CD14-positive monocyte (primary cell): ENCODE measurements at regions not wholly inside any gene's neighbourhood (a gene's known extent, or its start where the extent isn't known, plus 50 kb on each side); places are given as distances from the start of the nearest gene placed in this dataset.

Experiments used
- DNase-seq, 3 donors: peaks; one replicate each; pipeline ENCODE4 v3.0.0-alpha.2; 2011 to 2022
- H2AFZ ChIP-seq: 2 replicates; pipeline ENCODE4 v1.6.0; 2012; ENCODE audit warnings: mild to moderate bottlenecking, low read depth, low read length, inconsistent platforms; ENCODE audit not compliant: insufficient read depth, poor library complexity, severe bottlenecking
- H3K27ac ChIP-seq, 2 donors: 1 replicate in 1 of 2; 2 replicates in 1 of 2; pipeline ENCODE4 v1.5.1; 2012 to 2013; ENCODE audit warnings: low read length in 2 of 2, control low read depth in 1 of 2, inconsistent platforms in 1 of 2, low read depth in 1 of 2, mild to moderate bottlenecking in 1 of 2
- H3K27me3 ChIP-seq, 2 donors: one replicate each; pipeline versions ENCODE4 v1.6.0 to v1.6.1; 2011 to 2013; ENCODE audit warnings: low read length in 2 of 2; ENCODE audit not compliant: control insufficient read depth in 2 of 2, insufficient read depth in 2 of 2
- H3K36me3 ChIP-seq, 2 donors: replicated peaks in 1 of 2; 1 replicate in 1 of 2; 2 replicates in 1 of 2; pipeline versions ENCODE4 v1.5.1 to v1.6.1; 2012 to 2013; ENCODE audit warnings: low read length in 2 of 2, control low read depth in 1 of 2, inconsistent platforms in 1 of 2, mild to moderate bottlenecking in 1 of 2; ENCODE audit not compliant: insufficient read depth in 2 of 2, control insufficient read depth in 1 of 2
- H3K4me1 ChIP-seq, 2 donors: 1 replicate in 1 of 2; 2 replicates in 1 of 2; pipeline versions ENCODE4 v1.5.1 to v1.6.1; 2012 to 2013; ENCODE audit warnings: low read length in 2 of 2, control low read depth in 1 of 2, inconsistent platforms in 1 of 2, mild to moderate bottlenecking in 1 of 2, moderate library complexity in 1 of 2; ENCODE audit not compliant: insufficient read depth in 2 of 2, control insufficient read depth in 1 of 2
- H3K4me2 ChIP-seq: replicated peaks from 2 replicates; pipeline ENCODE3; 2012; ENCODE audit warnings: low read length, moderate library complexity, mild to moderate bottlenecking; ENCODE audit not compliant: poor library complexity, severe bottlenecking; ENCODE audit errors: extremely low read depth
- H3K4me3 ChIP-seq, 3 experiments: fragments of 200-600 bp in 1 of 3; sonication (generic) in 1 of 3; replicated peaks in 1 of 3; 1 replicate in 2 of 3; 2 replicates in 1 of 3; pipeline ENCODE4 v1.5.1; 2011 to 2013; ENCODE audit warnings: low read length in 3 of 3, mild to moderate bottlenecking in 3 of 3, control low read depth in 2 of 3, low read depth in 2 of 3, inconsistent platforms in 1 of 3, moderate library complexity in 1 of 3
- H3K79me2 ChIP-seq: 2 replicates; pipeline ENCODE4 v1.6.0; 2012; ENCODE audit warnings: mild to moderate bottlenecking, control low read depth, inconsistent platforms, low read length, moderate library complexity; ENCODE audit not compliant: insufficient read depth
- H3K9ac ChIP-seq: 2 replicates; pipeline ENCODE4 v1.6.0; 2017; ENCODE audit warnings: low read length, mild to moderate bottlenecking; ENCODE audit not compliant: insufficient read depth, poor library complexity, severe bottlenecking
- H3K9me3 ChIP-seq, 2 donors: replicated peaks in 1 of 2; 1 replicate in 1 of 2; 2 replicates in 1 of 2; pipeline versions ENCODE4 v1.5.1 to v1.6.1; 2012 to 2013; ENCODE audit warnings: low read length in 2 of 2, control low read depth in 1 of 2; ENCODE audit not compliant: control insufficient read depth in 1 of 2, insufficient read depth in 1 of 2
- H4K20me1 ChIP-seq: 2 replicates; pipeline ENCODE4 v1.6.0; 2012; ENCODE audit warnings: mild to moderate bottlenecking, low read length, control low read depth, moderate library complexity; ENCODE audit not compliant: insufficient read depth
- H3K27ac Mint-ChIP-seq, 7 donors: one replicate each; pipeline ENCODE4 v1.8.0; 2020; ENCODE audit warnings: mild to moderate bottlenecking in 7 of 7, mixed read lengths in 7 of 7, moderate library complexity in 6 of 7, inconsistent platforms in 2 of 7
- H3K27me3 Mint-ChIP-seq, 3 donors: one replicate each; pipeline ENCODE4 v1.8.0; 2021 to 2022; ENCODE audit warnings: low read depth in 3 of 3, mild to moderate bottlenecking in 3 of 3, mixed read lengths in 3 of 3, moderate library complexity in 3 of 3, inconsistent platforms in 1 of 3
- H3K36me3 Mint-ChIP-seq, 2 donors: one replicate each; pipeline ENCODE4 v1.8.0; 2020; ENCODE audit warnings: mixed read lengths in 2 of 2, inconsistent platforms in 1 of 2, mild to moderate bottlenecking in 1 of 2
- H3K4me1 Mint-ChIP-seq: one replicate; pipeline ENCODE4 v1.8.0; 2020; ENCODE audit warnings: mild to moderate bottlenecking, mixed read lengths
- H3K4me3 Mint-ChIP-seq, 2 donors: one replicate each; pipeline ENCODE4 v1.8.0; 2020; ENCODE audit warnings: mild to moderate bottlenecking in 2 of 2, mixed read lengths in 2 of 2, moderate library complexity in 1 of 2
- H3K9me3 Mint-ChIP-seq, 7 donors: one replicate each; pipeline ENCODE4 v1.8.0; 2020 to 2022; ENCODE audit warnings: mixed read lengths in 7 of 7, mild to moderate bottlenecking in 6 of 7, moderate library complexity in 6 of 7, inconsistent platforms in 2 of 7
- CTCF ChIP-seq: fragments of 200-600 bp; IDR thresholded peaks from one replicate; pipeline ENCODE4 v1.8.0; 2022; ENCODE audit warnings: antibody characterized with exemption, mild to moderate bottlenecking
- WGBS: methylation state at CpG from one replicate; pipeline ENCODE4 v1.1.5; 2013; ENCODE audit warnings: missing lambda C conversion rate; ENCODE audit not compliant: insufficient coverage; 5-methylcytosine and 5-hydroxymethylcytosine counted together
- intact Hi-C, 2 donors: fragments of 100-400 bp; cut with micrococcal nuclease; formaldehyde crosslinking; loops; one replicate each; pipeline versions ENCODE4 v1.15.0 to v1.15.1; 2023

GRCh38 chr16:79825002-79825401 is 224.5 kb upstream of the MAF start:
- Mint-ChIP-seq H3K4me3 (no peak overlapping the region), H3K4me1 (no peaks in the 10 kb centered on the region), H3K27ac (no peak overlapping the region), H3K27me3 (no peaks in the 10 kb centered on the region), H3K9me3 (peaks cover 0 to 2% (median 0%) of the 10 kb centered on the region in 7 donors), H3K36me3 (no peaks in the 10 kb centered on the region)
- intact Hi-C loops, result no loop called here
- no peak for TF ChIP-seq CTCF
- no peak overlapping the region for H3K4me2 ChIP-seq
- no peaks in the 10 kb centered on the region for H3K4me1 ChIP-seq
- no peaks in the 10 kb centered on the region for H3K36me3 ChIP-seq
- no peaks in the 10 kb centered on the region for H4K20me1 ChIP-seq
- no peak overlapping the region for H3K9ac ChIP-seq
- no peak overlapping the region for H3K4me3 ChIP-seq
- WGBS, result 100% methylated on average over 1 of the region's 1 CpG
- no peak overlapping the region for H3K27ac ChIP-seq
- no peak for DNase-seq
- H3K27me3 ChIP-seq, result no peaks in the 10 kb centered on the region
- no peaks in the 10 kb centered on the region for H3K9me3 ChIP-seq
- no peak overlapping the region for H2AFZ ChIP-seq
- H3K79me2 ChIP-seq, result no peaks in the 10 kb centered on the region

GRCh38 chr16:79823639-79824038 is 223.1 kb upstream of the MAF start:
- Histone ChIP-seq H3K9ac (no peak overlapping the region), H3K27me3 (no peaks in the 10 kb centered on the region), H3K27ac (no peak overlapping the region), H3K36me3 (no peaks in the 10 kb centered on the region), H3K9me3 (no peaks in the 10 kb centered on the region), H3K4me2 (no peak overlapping the region), H3K79me2 (no peaks in the 10 kb centered on the region), H3K4me3 (no peak overlapping the region), H4K20me1 (no peaks in the 10 kb centered on the region), H3K4me1 (no peaks in the 10 kb centered on the region), H2AFZ (no peak overlapping the region)
- TF ChIP-seq CTCF, result no peak
- WGBS, result 92% methylated on average over 2 of the region's 2 CpGs
- Mint-ChIP-seq H3K36me3 (no peaks in the 10 kb centered on the region), H3K27me3 (no peaks in the 10 kb centered on the region), H3K4me1 (no peaks in the 10 kb centered on the region), H3K27ac (no peak overlapping the region), H3K4me3 (no peak overlapping the region), H3K9me3 (peaks cover 0 to 2% (median 0%) of the 10 kb centered on the region in 7 donors)
- no peak for DNase-seq
- intact Hi-C loops, result no loop called here
